ENCODE measurements at regions not wholly inside any gene's neighbourhood (a gene's known extent, or its start where the extent isn't known, plus 50 kb on each side); places are given as distances from the start of the nearest gene placed in this dataset.

GRCh38 chr5:120134944-120135343, 329.2 kb upstream of the PRR16 start:
- DNase-seq (ENCODE audit: low spot score), result no peak
- H3K27ac ChIP-seq (replicated peaks; ENCODE audit: low read length), result no peak overlapping the region

GRCh38 chr5:120137582-120137981, 326.5 kb upstream of the PRR16 start:
- Histone ChIP-seq H2BK15ac (ENCODE audit: low read length) (no peak overlapping the region), H3K4me2 (ENCODE audit: insufficient read depth, low read length, poor library complexity, severe bottlenecking) (no peak overlapping the region), H3K14ac (ENCODE audit: low read length) (no peak overlapping the region), H3K27ac (replicated peaks; ENCODE audit: low read length) (no peak overlapping the region), H4K8ac (ENCODE audit: low read depth, low read length) (no peak overlapping the region), H4K91ac (ENCODE audit: low read depth, low read length, poor library complexity) (no peak overlapping the region), H3K23ac (ENCODE audit: low read depth, low read length, poor library complexity) (no peak overlapping the region), H3K36me3 (replicated peaks in 1 of 2; ENCODE audit: control insufficient read depth in 2 of 2, insufficient read depth in 2 of 2, low read length in 2 of 2) (no peaks in the 10 kb centered on the region), H3K27me3 (ENCODE audit: control insufficient read depth in 3 of 3, insufficient read depth in 3 of 3, low read depth in 1 of 3, low read length in 3 of 3) (no peaks in the 10 kb centered on the region), H2AK5ac (ENCODE audit: low read depth, low read length) (no peak overlapping the region), H3K9ac (ENCODE audit: low read depth, low read length, poor library complexity) (no peak overlapping the region), H2BK5ac (ENCODE audit: low read length) (no peak overlapping the region), H3K79me1 (ENCODE audit: low read depth, low read length) (no peaks in the 10 kb centered on the region), H3K4me1 (ENCODE audit: control insufficient read depth in 2 of 2, insufficient read depth in 1 of 2, low read depth in 1 of 2, low read length in 2 of 2) (no peaks in the 10 kb centered on the region), H2BK12ac (ENCODE audit: low read length) (no peak overlapping the region), H3K4me3 (ENCODE audit: low read length in 2 of 2) (no peak overlapping the region), H2BK120ac (ENCODE audit: low read depth, low read length) (no peak overlapping the region), H3K4ac (ENCODE audit: low read length) (no peak overlapping the region), H3K18ac (ENCODE audit: low read length) (no peak overlapping the region), H2AFZ (ENCODE audit: low read length) (no peak overlapping the region), H3K9me3 (replicated peaks in 1 of 2; ENCODE audit: control insufficient read depth in 2 of 2, insufficient read depth in 1 of 2, low read depth in 1 of 2, low read length in 2 of 2) (no peaks in the 10 kb centered on the region)
- DNase-seq (ENCODE audit: low spot score), result no peak
- no CpG with 5 or more reads among the region's 2 CpGs for WGBS, 2 donors (ENCODE audit: extremely low coverage in 2 of 2, insufficient read length in 2 of 2, insufficient replicate concordance in 1 of 2)

More at GRCh38 chr5:120134944-120135343, 329.2 kb upstream of the PRR16 start:
- H2AFZ ChIP-seq (ENCODE audit: low read length), result no peak overlapping the region
- no peak overlapping the region for H3K14ac ChIP-seq (ENCODE audit: low read length)
- no peak overlapping the region for H3K23ac ChIP-seq (ENCODE audit: low read depth, low read length, poor library complexity)
- no peak overlapping the region for H3K18ac ChIP-seq (ENCODE audit: low read length)
- no peak overlapping the region for H3K4ac ChIP-seq (ENCODE audit: low read length)
- H2AK5ac ChIP-seq (ENCODE audit: low read depth, low read length), result no peak overlapping the region
- no peak overlapping the region for H2BK5ac ChIP-seq (ENCODE audit: low read length)
- no peak overlapping the region for H2BK15ac ChIP-seq (ENCODE audit: low read length)
- H4K91ac ChIP-seq (ENCODE audit: low read depth, low read length, poor library complexity), result no peak overlapping the region
- H4K8ac ChIP-seq (ENCODE audit: low read depth, low read length), result no peak overlapping the region
- H3K27me3 ChIP-seq (ENCODE audit: control insufficient read depth in 3 of 3, insufficient read depth in 3 of 3, low read depth in 1 of 3, low read length in 3 of 3), result no peaks in the 10 kb centered on the region
- no peak overlapping the region for H2BK120ac ChIP-seq (ENCODE audit: low read depth, low read length)
- H3K9me3 ChIP-seq (replicated peaks in 1 of 2; ENCODE audit: control insufficient read depth in 2 of 2, insufficient read depth in 1 of 2, low read depth in 1 of 2, low read length in 2 of 2), result no peaks in the 10 kb centered on the region
- H2BK12ac ChIP-seq (ENCODE audit: low read length), result no peak overlapping the region
- H3K4me2 ChIP-seq (ENCODE audit: insufficient read depth, low read length, poor library complexity, severe bottlenecking), result no peak overlapping the region
- H3K4me1 ChIP-seq (ENCODE audit: control insufficient read depth in 2 of 2, insufficient read depth in 1 of 2, low read depth in 1 of 2, low read length in 2 of 2), result no peaks in the 10 kb centered on the region
- H3K4me3 ChIP-seq (ENCODE audit: low read length in 2 of 2), result no peak overlapping the region
- no peak overlapping the region for H3K9ac ChIP-seq (ENCODE audit: low read depth, low read length, poor library complexity)
- H3K36me3 ChIP-seq (replicated peaks in 1 of 2; ENCODE audit: control insufficient read depth in 2 of 2, insufficient read depth in 2 of 2, low read length in 2 of 2), result no peaks in the 10 kb centered on the region
- H3K79me1 ChIP-seq (ENCODE audit: low read depth, low read length), result no peaks in the 10 kb centered on the region

DNA sequence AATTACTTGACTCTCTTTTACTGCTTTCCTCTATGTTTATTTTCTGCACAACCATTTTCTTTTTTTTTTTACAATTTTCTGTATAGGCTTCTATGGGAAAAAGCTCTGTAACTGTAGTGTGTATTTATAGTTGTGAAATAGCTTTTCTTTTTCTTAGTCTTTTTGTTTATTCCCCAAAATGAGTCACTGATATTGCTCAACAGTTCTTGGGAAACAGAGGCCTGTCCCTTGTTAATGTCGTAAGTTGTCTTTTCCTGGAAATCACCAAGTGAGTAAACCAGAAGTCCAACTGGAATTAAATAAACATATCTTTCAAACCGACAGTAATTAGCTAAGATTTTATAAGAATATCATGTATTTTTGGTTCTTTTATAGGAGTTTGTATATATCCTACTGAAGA, 325.1 kb upstream of the PRR16 start:
- Histone ChIP-seq H3K4me2 (ENCODE audit: insufficient read depth, low read length, poor library complexity, severe bottlenecking) (no peak overlapping the region), H3K23ac (ENCODE audit: low read depth, low read length, poor library complexity) (no peak overlapping the region), H3K4me1 (ENCODE audit: control insufficient read depth in 2 of 2, insufficient read depth in 1 of 2, low read depth in 1 of 2, low read length in 2 of 2) (no peaks in the 10 kb centered on the region), H3K4me3 (ENCODE audit: low read length in 2 of 2) (no peak overlapping the region), H3K36me3 (replicated peaks in 1 of 2; ENCODE audit: control insufficient read depth in 2 of 2, insufficient read depth in 2 of 2, low read length in 2 of 2) (no peaks in the 10 kb centered on the region), H3K27me3 (ENCODE audit: control insufficient read depth in 3 of 3, insufficient read depth in 3 of 3, low read depth in 1 of 3, low read length in 3 of 3) (no peaks in the 10 kb centered on the region), H2AK5ac (ENCODE audit: low read depth, low read length) (no peak overlapping the region), H2AFZ (ENCODE audit: low read length) (no peak overlapping the region), H4K91ac (ENCODE audit: low read depth, low read length, poor library complexity) (no peak overlapping the region), H2BK12ac (ENCODE audit: low read length) (no peak overlapping the region), H3K14ac (ENCODE audit: low read length) (no peak overlapping the region), H3K9ac (ENCODE audit: low read depth, low read length, poor library complexity) (no peak overlapping the region), H4K8ac (ENCODE audit: low read depth, low read length) (no peak overlapping the region), H2BK5ac (ENCODE audit: low read length) (no peak overlapping the region), H2BK120ac (ENCODE audit: low read depth, low read length) (no peak overlapping the region), H3K27ac (replicated peaks; ENCODE audit: low read length) (no peak overlapping the region), H3K18ac (ENCODE audit: low read length) (no peak overlapping the region), H3K79me1 (ENCODE audit: low read depth, low read length) (no peaks in the 10 kb centered on the region), H2BK15ac (ENCODE audit: low read length) (no peak overlapping the region), H3K4ac (ENCODE audit: low read length) (no peak overlapping the region), H3K9me3 (replicated peaks in 1 of 2; ENCODE audit: control insufficient read depth in 2 of 2, insufficient read depth in 1 of 2, low read depth in 1 of 2, low read length in 2 of 2) (peaks cover 0 to 2% of the 10 kb centered on the region in 2 donors)
- no CpG with 5 or more reads among the region's 2 CpGs for WGBS, 2 donors (ENCODE audit: extremely low coverage in 2 of 2, insufficient read length in 2 of 2, insufficient replicate concordance in 1 of 2)
- no peak for DNase-seq (ENCODE audit: low spot score)

- Histone ChIP-seq H2BK5ac (ENCODE audit: low read length) (no peak overlapping the region), H2BK120ac (ENCODE audit: low read depth, low read length) (no peak overlapping the region), H3K79me1 (ENCODE audit: low read depth, low read length) (no peaks in the 10 kb centered on the region), H3K9me3 (replicated peaks in 1 of 2; ENCODE audit: control insufficient read depth in 2 of 2, insufficient read depth in 1 of 2, low read depth in 1 of 2, low read length in 2 of 2) (peaks cover 5% of the 10 kb centered on the region in 2 donors), H2AK5ac (ENCODE audit: low read depth, low read length) (no peak overlapping the region), H3K4me1 (ENCODE audit: control insufficient read depth in 2 of 2, insufficient read depth in 1 of 2, low read depth in 1 of 2, low read length in 2 of 2) (no peaks in the 10 kb centered on the region), H4K8ac (ENCODE audit: low read depth, low read length) (no peak overlapping the region), H3K4me2 (ENCODE audit: insufficient read depth, low read length, poor library complexity, severe bottlenecking) (no peak overlapping the region), H3K23ac (ENCODE audit: low read depth, low read length, poor library complexity) (no peak overlapping the region), H2AFZ (ENCODE audit: low read length) (no peak overlapping the region), H3K4ac (ENCODE audit: low read length) (no peak overlapping the region), H3K9ac (ENCODE audit: low read depth, low read length, poor library complexity) (no peak overlapping the region), H3K27ac (replicated peaks; ENCODE audit: low read length) (no peak overlapping the region), H3K36me3 (replicated peaks in 1 of 2; ENCODE audit: control insufficient read depth in 2 of 2, insufficient read depth in 2 of 2, low read length in 2 of 2) (no peaks in the 10 kb centered on the region), H3K14ac (ENCODE audit: low read length) (no peak overlapping the region), H4K91ac (ENCODE audit: low read depth, low read length, poor library complexity) (no peak overlapping the region), H3K27me3 (ENCODE audit: control insufficient read depth in 3 of 3, insufficient read depth in 3 of 3, low read depth in 1 of 3, low read length in 3 of 3) (no peaks in the 10 kb centered on the region), H2BK12ac (ENCODE audit: low read length) (no peak overlapping the region), H3K4me3 (ENCODE audit: low read length in 2 of 2) (no peak overlapping the region), H2BK15ac (ENCODE audit: low read length) (no peak overlapping the region), H3K18ac (ENCODE audit: low read length) (no peak overlapping the region)
- no CpG with 5 or more reads among the region's 1 CpG for WGBS, 2 donors (ENCODE audit: extremely low coverage in 2 of 2, insufficient read length in 2 of 2, insufficient replicate concordance in 1 of 2)
- DNase-seq (ENCODE audit: low spot score), result no peak
Observed at GRCh38 chr5:120140501-120140900, 323.6 kb upstream of the PRR16 start.

All from neuronal stem cell (in vitro differentiated cells).